ENCODE measurements at regions not wholly inside any gene's neighbourhood (a gene's known extent, or its start where the extent isn't known, plus 50 kb on each side); places are given as distances from the start of the nearest gene placed in this dataset.

- no peaks in the 10 kb centered on the region for H3K9me2 ChIP-seq (ENCODE audit: insufficient read depth)
- H2AFZ ChIP-seq, result no peak overlapping the region
- H3K9me3 ChIP-seq (ENCODE audit: insufficient read depth, low read depth), result no peaks in the 10 kb centered on the region
- POLR2A ChIA-PET (ENCODE audit: unreplicated experiment), result interaction anchor here (0.7 kb wide), 1 partner anchor 89 kb away, joined by 10 read pairs; no protein-coding TSS in a partner anchor
- H4K20me1 ChIP-seq (ENCODE audit: insufficient read depth), result no peaks in the 10 kb centered on the region
- H3F3A ChIP-seq (ENCODE audit: insufficient read depth, low read depth), result no peaks in the 10 kb centered on the region
- no peak for TF ChIP-seq CTCF (conservative IDR thresholded peaks at IDR 0.05)
- TF ChIP-seq EZH2 (IDR thresholded peaks at IDR 0.05; ENCODE audit: low read depth), result no peak
- intact Hi-C loops (cut with micrococcal nuclease; ENCODE audit: unreplicated experiment), result no loop called here
- no peak overlapping the region for H3K4me2 ChIP-seq
- no peaks in the 10 kb centered on the region for H3K27me3 ChIP-seq (ENCODE audit: insufficient read depth, low read depth)
- H3K4me3 ChIP-seq, result no peak overlapping the region
- no peaks in the 10 kb centered on the region for H3K36me3 ChIP-seq (ENCODE audit: low read depth)
- no peak for DNase-seq
- H3K27ac ChIP-seq, result no peak overlapping the region
- CTCF ChIA-PET, result no interaction called here
- H3K79me2 ChIP-seq (ENCODE audit: low read depth), result no peaks in the 10 kb centered on the region
- H3K4me1 ChIP-seq (replicated peaks; ENCODE audit: insufficient read depth), result no peaks in the 10 kb centered on the region
- no TSS peak for BruUV-seq (replicated peaks)
Observed at GRCh38 chr2:56656826-56657225, 473.0 kb downstream of the CCDC85A start.

GRCh38 chr2:56666777-56667176 lies 483.0 kb downstream of the CCDC85A start:
- Histone ChIP-seq H3K9me2 (ENCODE audit: insufficient read depth) (no peaks in the 10 kb centered on the region), H3K36me3 (ENCODE audit: low read depth) (no peaks in the 10 kb centered on the region), H3K27ac (no peak overlapping the region), H3K4me3 (no peak overlapping the region), H3F3A (ENCODE audit: insufficient read depth, low read depth) (no peaks in the 10 kb centered on the region), H2AFZ (no peak overlapping the region), H3K9me3 (ENCODE audit: insufficient read depth, low read depth) (no peaks in the 10 kb centered on the region; the same call in 1 of the 2 replicates), H3K79me2 (ENCODE audit: low read depth) (no peaks in the 10 kb centered on the region), H3K4me2 (no peak overlapping the region), H3K4me1 (replicated peaks; ENCODE audit: insufficient read depth) (no peaks in the 10 kb centered on the region), H4K20me1 (ENCODE audit: insufficient read depth) (no peaks in the 10 kb centered on the region), H3K27me3 (ENCODE audit: insufficient read depth, low read depth) (peaks cover 2% of the 10 kb centered on the region; the same call in 1 of the 2 replicates)
- intact Hi-C loops (cut with micrococcal nuclease; ENCODE audit: unreplicated experiment), result no loop called here
- no TSS peak for BruUV-seq (replicated peaks)
- ChIA-PET POLR2A (ENCODE audit: unreplicated experiment) (no interaction called here), CTCF (no interaction called here)
- DNase-seq, result no peak
- TF ChIP-seq CTCF (conservative IDR thresholded peaks at IDR 0.05) (no peak), EZH2 (IDR thresholded peaks at IDR 0.05; ENCODE audit: low read depth) (no peak)

DNA sequence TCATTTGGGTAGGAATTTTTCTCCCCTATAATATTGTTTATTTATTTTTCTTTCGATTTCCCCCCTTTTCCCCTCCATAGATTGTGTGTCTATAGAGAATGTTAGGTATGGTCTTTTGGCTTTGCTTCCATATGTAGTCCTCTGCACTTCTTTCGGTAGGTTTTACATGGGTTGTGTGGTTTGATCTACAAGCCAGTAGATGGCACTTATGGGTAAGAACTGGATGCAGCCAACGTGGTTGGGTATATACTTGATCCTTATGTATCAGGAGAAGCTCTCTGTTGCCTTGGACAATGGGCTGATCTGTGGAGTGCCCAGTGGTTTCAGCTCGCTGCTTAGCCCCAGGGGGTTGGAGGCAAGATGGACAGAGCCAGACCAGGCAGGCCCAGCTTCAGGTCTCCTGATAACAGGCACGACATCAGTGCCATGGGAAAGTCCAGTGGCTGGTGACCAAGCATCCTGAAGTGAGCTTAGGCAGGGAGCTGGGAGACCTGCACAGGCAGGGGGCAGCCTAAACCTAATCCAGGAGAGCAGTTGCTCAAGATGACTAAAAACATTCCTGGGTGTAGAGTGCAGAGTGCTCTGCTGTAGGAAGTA lies 488.3 kb downstream of the CCDC85A start:
- no peaks in the 10 kb centered on the region for H3K79me2 ChIP-seq (ENCODE audit: low read depth)
- CTCF ChIA-PET, result no interaction called here
- H3K9me3 ChIP-seq (ENCODE audit: insufficient read depth, low read depth), result no peaks in the 10 kb centered on the region; the same call in 1 of the 2 replicates
- H3K4me2 ChIP-seq, result no peak overlapping the region
- H3K36me3 ChIP-seq (ENCODE audit: low read depth), result no peaks in the 10 kb centered on the region
- peak in 1 of 2 experiments; percentile 36 for DNase-seq
- no peak overlapping the region for H2AFZ ChIP-seq
- POLR2A ChIA-PET (ENCODE audit: unreplicated experiment), result no interaction called here
- H3K4me3 ChIP-seq, result no peak overlapping the region
- no peaks in the 10 kb centered on the region for H4K20me1 ChIP-seq (ENCODE audit: insufficient read depth)
- no peaks in the 10 kb centered on the region for H3K27me3 ChIP-seq (ENCODE audit: insufficient read depth, low read depth)
- BruUV-seq (replicated peaks), result no TSS peak
- no peak; the same call in 1 of the 2 replicates for TF ChIP-seq CTCF (conservative IDR thresholded peaks at IDR 0.05)
- no peak for TF ChIP-seq EZH2 (IDR thresholded peaks at IDR 0.05; ENCODE audit: low read depth)
- intact Hi-C loops (cut with micrococcal nuclease; ENCODE audit: unreplicated experiment), result no loop called here
- no peaks in the 10 kb centered on the region for H3K9me2 ChIP-seq (ENCODE audit: insufficient read depth)
- H3K27ac ChIP-seq, result no peak overlapping the region
- H3K4me1 ChIP-seq (replicated peaks; ENCODE audit: insufficient read depth), result no peaks in the 10 kb centered on the region
- no peaks in the 10 kb centered on the region for H3F3A ChIP-seq (ENCODE audit: insufficient read depth, low read depth)

Measured in PC-9 (cell line).